Neural cell (in vitro differentiated cells): ENCODE measurements at regions not wholly inside any gene's neighbourhood (a gene's known extent, or its start where the extent isn't known, plus 50 kb on each side); places are given as distances from the start of the nearest gene placed in this dataset.
A peak's percentile ranks its signal among the peaks of the same experiment; 100 is the strongest.

Source experiments
- EZH2 ChIP-seq: fragments of 200-600, 300-800 bp; shearing (Covaris generic), sonication (generic); IDR thresholded peaks from 2 replicates; pipeline ENCODE4 v1.6.1; 2014; ENCODE audit warnings: antibody characterized with exemption, low read length, borderline replicate concordance, mild to moderate bottlenecking; ENCODE audit not compliant: insufficient read depth, poor library complexity, severe bottlenecking
- POLR2AphosphoS5 ChIP-seq: IDR thresholded peaks from 2 replicates; pipeline ENCODE4 v1.6.1; 2012
- RAD21 ChIP-seq: fragments of 450-650 bp; conservative IDR thresholded peaks from 2 replicates; pipeline ENCODE4 v1.6.1; 2014; ENCODE audit warnings: antibody characterized with exemption, mild to moderate bottlenecking, moderate library complexity
- TF ChIP-seq, protein P1 (sequence below): fragments of 450-650 bp; IDR thresholded peaks from 2 replicates; pipeline ENCODE4 v1.5.1; 2014; ENCODE audit warnings: antibody characterized with exemption, mild to moderate bottlenecking, moderate library complexity; ENCODE audit not compliant: poor library complexity, severe bottlenecking

DNA sequence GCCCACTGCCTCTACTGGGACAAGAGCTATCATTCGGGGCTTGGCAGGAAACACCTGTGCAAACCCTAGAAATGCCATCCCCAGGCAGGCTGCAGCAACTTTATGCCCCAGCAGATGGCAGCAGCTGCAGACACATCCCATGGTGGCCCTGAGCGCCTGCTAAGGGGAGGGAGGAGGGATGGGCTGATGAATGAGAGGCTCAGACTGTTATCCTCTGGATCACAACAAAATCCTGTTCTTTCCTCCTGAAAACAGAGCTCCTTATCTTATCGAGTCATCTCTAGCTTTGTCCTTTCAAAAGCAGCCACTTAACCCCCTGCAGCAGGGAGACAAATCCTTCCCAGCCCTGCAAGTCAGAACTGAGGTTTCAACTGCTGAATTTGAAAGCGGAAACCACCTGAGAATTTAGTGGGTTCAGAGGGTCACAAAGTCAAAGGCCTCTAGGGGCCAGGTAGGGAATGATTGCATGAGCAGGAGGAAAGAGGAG is 90.6 kb upstream of the PROK2 start:
- TF ChIP-seq, protein P1, sequence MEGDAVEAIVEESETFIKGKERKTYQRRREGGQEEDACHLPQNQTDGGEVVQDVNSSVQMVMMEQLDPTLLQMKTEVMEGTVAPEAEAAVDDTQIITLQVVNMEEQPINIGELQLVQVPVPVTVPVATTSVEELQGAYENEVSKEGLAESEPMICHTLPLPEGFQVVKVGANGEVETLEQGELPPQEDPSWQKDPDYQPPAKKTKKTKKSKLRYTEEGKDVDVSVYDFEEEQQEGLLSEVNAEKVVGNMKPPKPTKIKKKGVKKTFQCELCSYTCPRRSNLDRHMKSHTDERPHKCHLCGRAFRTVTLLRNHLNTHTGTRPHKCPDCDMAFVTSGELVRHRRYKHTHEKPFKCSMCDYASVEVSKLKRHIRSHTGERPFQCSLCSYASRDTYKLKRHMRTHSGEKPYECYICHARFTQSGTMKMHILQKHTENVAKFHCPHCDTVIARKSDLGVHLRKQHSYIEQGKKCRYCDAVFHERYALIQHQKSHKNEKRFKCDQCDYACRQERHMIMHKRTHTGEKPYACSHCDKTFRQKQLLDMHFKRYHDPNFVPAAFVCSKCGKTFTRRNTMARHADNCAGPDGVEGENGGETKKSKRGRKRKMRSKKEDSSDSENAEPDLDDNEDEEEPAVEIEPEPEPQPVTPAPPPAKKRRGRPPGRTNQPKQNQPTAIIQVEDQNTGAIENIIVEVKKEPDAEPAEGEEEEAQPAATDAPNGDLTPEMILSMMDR, result peak; percentile 94
- no peak for TF ChIP-seq POLR2AphosphoS5
- peak; percentile 92 for TF ChIP-seq RAD21
- TF ChIP-seq EZH2, result no peak
